SU-DHL-6 (cell line): ENCODE measurements at regions not wholly inside any gene's neighbourhood (a gene's known extent, or its start where the extent isn't known, plus 50 kb on each side); places are given as distances from the start of the nearest gene placed in this dataset.

Experiments used
- CTCF ChIP-seq: fragments of 200-600 bp; sonication (generic); IDR thresholded peaks from one replicate; pipeline ENCODE4 v1.5.1; 2017; ENCODE audit warnings: antibody characterized with exemption, mild to moderate bottlenecking, low read length, moderate library complexity; ENCODE audit not compliant: insufficient read depth, poor library complexity, severe bottlenecking
- EZH2phosphoT487 ChIP-seq: fragments of 200-600 bp; sonication (generic), shearing (Covaris generic); conservative IDR thresholded peaks from 2 replicates; pipeline ENCODE4 v1.6.1; 2018; ENCODE audit warnings: mild to moderate bottlenecking, antibody characterized with exemption, low read length, moderate library complexity, mixed read lengths

- TF ChIP-seq CTCF: peak; percentile 79
- no peak for TF ChIP-seq EZH2phosphoT487
Measured at GRCh38 chr7:4610768-4611467, 71.2 kb upstream of the FOXK1 start.
